Heart left ventricle (tissue), 13 donors: ENCODE measurements at regions not wholly inside any gene's neighbourhood (a gene's known extent, or its start where the extent isn't known, plus 50 kb on each side); places are given as distances from the start of the nearest gene placed in this dataset.

ENCODE experiments used
- POLR2A ChIP-seq, 2 donors: fragments of 450-650 bp; IDR thresholded peaks; one replicate each; pipeline ENCODE4 v1.6.1; 2017; ENCODE audit warnings: antibody characterized with exemption in 2 of 2, mild to moderate bottlenecking in 2 of 2, moderate library complexity in 2 of 2
- TF ChIP-seq, protein P1 (sequence below), 12 donors: fragments of 200-600 bp; sonication (generic) in 4 of 12; IDR thresholded peaks; one replicate each; pipeline versions ENCODE4 v1.5.0 to v1.8.0; 2018 to 2022; ENCODE audit warnings: antibody characterized with exemption in 12 of 12, mild to moderate bottlenecking in 5 of 12
- donor health status: ischemic (EF 13 %, LVEDD 7.1; RV severe dilation, severe dysfunction).
- donor health status: DM: no; HTN: yes; CAD: no.
- donor health status: DM: no; HTN: no; CAD: no.
- donor health status: ischemic (EF 25% LVEDD 6.9; RV normal size, moderate dysfunction).
- donor health status: ischemic (EF 25% LVEDD 5.7; RV mildly dilated, moderate dysfunction).
- donor health status: ischemic (EF 35%, LVEDD 5.7; RV mildly dilated, moderate dysfunction).
- donor health status: nonischemic (EF 11% LVEDD 7.7; RV severe dilation, severe dysfunction).
- donor health status: DM: yes; HTN: yes; CAD: no.
- donor health status: PGD.
- donor health status: ischemic (EF 29% LVEDD 5.4; RV normal size, mild dysfunction).
- donor health status: nonischemic (EF 23%, LVEDD 6.1; RV moderate dilation, normal function).

DNA sequence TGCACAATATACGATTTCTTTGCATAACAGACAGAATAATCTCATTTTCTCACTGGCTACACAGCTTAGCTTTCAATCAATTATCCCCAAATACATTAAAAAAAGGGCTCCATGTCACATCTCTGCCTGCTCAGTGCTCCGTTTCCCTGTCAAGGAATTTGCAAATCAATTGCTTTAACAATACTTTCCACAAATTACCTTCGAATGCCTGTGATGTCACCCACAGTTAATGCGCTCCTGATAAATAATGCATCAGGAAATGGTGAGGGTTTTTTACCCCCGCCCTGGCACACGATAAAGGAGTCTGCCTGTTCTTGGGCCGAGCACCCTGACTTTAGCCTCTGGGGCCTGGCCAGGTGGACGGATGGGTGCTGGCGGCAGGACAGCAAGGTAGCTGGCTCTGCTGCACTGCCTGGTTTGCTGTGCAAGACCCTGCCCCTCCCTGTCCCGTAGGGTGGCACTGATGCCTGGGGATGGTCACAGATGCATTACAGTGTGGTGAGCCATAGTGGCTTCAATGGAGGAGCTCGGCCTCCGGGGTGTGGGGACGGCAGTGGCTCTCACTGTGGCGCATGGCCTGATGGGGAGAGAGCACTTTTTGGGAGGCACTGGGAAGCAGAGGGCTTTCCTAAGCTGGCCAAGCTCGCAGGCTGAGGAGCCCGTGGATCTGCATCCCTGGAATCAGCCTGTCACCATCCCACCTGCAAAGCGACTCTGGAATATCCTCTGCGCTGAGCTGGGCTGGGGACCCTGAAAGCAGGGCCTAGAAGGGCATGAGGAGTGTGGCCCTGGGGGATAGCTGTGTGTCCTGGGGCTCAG is 88.3 kb upstream of the HS6ST1 start:
- TF ChIP-seq, protein P1, sequence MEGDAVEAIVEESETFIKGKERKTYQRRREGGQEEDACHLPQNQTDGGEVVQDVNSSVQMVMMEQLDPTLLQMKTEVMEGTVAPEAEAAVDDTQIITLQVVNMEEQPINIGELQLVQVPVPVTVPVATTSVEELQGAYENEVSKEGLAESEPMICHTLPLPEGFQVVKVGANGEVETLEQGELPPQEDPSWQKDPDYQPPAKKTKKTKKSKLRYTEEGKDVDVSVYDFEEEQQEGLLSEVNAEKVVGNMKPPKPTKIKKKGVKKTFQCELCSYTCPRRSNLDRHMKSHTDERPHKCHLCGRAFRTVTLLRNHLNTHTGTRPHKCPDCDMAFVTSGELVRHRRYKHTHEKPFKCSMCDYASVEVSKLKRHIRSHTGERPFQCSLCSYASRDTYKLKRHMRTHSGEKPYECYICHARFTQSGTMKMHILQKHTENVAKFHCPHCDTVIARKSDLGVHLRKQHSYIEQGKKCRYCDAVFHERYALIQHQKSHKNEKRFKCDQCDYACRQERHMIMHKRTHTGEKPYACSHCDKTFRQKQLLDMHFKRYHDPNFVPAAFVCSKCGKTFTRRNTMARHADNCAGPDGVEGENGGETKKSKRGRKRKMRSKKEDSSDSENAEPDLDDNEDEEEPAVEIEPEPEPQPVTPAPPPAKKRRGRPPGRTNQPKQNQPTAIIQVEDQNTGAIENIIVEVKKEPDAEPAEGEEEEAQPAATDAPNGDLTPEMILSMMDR (IDR thresholded peaks at IDR 0.05) = no peak
- no peak for TF ChIP-seq POLR2A (IDR thresholded peaks at IDR 0.05)
